Naive thymus-derived CD4-positive, alpha-beta T cell (primary cell): ENCODE measurements at regions not wholly inside any gene's neighbourhood (a gene's known extent, or its start where the extent isn't known, plus 50 kb on each side); places are given as distances from the start of the nearest gene placed in this dataset.

Experiments used
- ATAC-seq: fragments of 150-1000 bp; cut with Tn5 transposase; 2 replicates; pipeline ENCODE4 v1.10.0; 2021; ENCODE audit warnings: mild to moderate bottlenecking, moderate library complexity
- CTCF ChIA-PET: fragments of 350-600 bp; sonication (Branson Sonifier 250); formaldehyde crosslinking; loops from one replicate; lab custom pipeline; 2021; ENCODE audit warnings: antibody characterized with exemption; lab: Charles Lee
- POLR2A ChIA-PET: fragments of 350-600 bp; sonication (Branson Sonifier 250); formaldehyde crosslinking; loops from one replicate; lab custom pipeline; 2021; ENCODE audit warnings: antibody characterized with exemption, inconsistent platforms; lab: Charles Lee
- DNase-seq, 9 donors: peaks; one replicate each; pipeline versions ENCODE4 v3.0.0 to v3.0.0-alpha.2; 2020 to 2022; ENCODE audit warnings: mixed read lengths in 1 of 9
- H3K27ac ChIP-seq: one replicate; pipeline ENCODE4 v1.7.0; 2013; ENCODE audit warnings: mild to moderate bottlenecking, low read depth, low read length, moderate library complexity
- H3K27me3 ChIP-seq, 2 donors: one replicate each; pipeline ENCODE4 v1.7.0; 2013; ENCODE audit warnings: low read length in 2 of 2, mild to moderate bottlenecking in 2 of 2, moderate library complexity in 2 of 2; ENCODE audit not compliant: control insufficient read depth in 2 of 2, insufficient read depth in 2 of 2
- H3K36me3 ChIP-seq, 3 experiments: 1 replicate in 2 of 3; 2 replicates in 1 of 3; pipeline ENCODE4 v1.7.0; 2013; ENCODE audit warnings: low read length in 3 of 3, mild to moderate bottlenecking in 3 of 3, moderate library complexity in 1 of 3; ENCODE audit not compliant: insufficient read depth in 3 of 3, control insufficient read depth in 2 of 3
- H3K4me1 ChIP-seq, 2 donors: one replicate each; pipeline ENCODE4 v1.7.0; 2013; ENCODE audit warnings: low read length in 2 of 2, mild to moderate bottlenecking in 2 of 2, moderate library complexity in 1 of 2; ENCODE audit not compliant: control insufficient read depth in 2 of 2, insufficient read depth in 2 of 2
- H3K4me3 ChIP-seq: 2 replicates; pipeline ENCODE4 v1.7.0; 2013; ENCODE audit warnings: mild to moderate bottlenecking, low read length
- H3K9me3 ChIP-seq, 3 experiments: 1 replicate in 2 of 3; 2 replicates in 1 of 3; pipeline ENCODE4 v1.7.0; 2013; ENCODE audit warnings: low read length in 3 of 3; ENCODE audit not compliant: control insufficient read depth in 2 of 3
- H3K27ac Mint-ChIP-seq, 9 donors: one replicate each; pipeline ENCODE4 v1.8.0; 2020 to 2022; ENCODE audit warnings: mixed read lengths in 9 of 9, mild to moderate bottlenecking in 8 of 9, moderate library complexity in 5 of 9, inconsistent platforms in 2 of 9
- H3K27me3 Mint-ChIP-seq, 5 donors: one replicate each; pipeline ENCODE4 v1.8.0; 2021 to 2022; ENCODE audit warnings: mixed read lengths in 5 of 5, mild to moderate bottlenecking in 1 of 5
- H3K36me3 Mint-ChIP-seq, 5 donors: one replicate each; pipeline ENCODE4 v1.8.0; 2020 to 2022; ENCODE audit warnings: mixed read lengths in 5 of 5, mild to moderate bottlenecking in 3 of 5, inconsistent platforms in 1 of 5
- H3K4me1 Mint-ChIP-seq, 7 donors: one replicate each; pipeline ENCODE4 v1.8.0; 2020 to 2022; ENCODE audit warnings: mixed read lengths in 7 of 7, mild to moderate bottlenecking in 3 of 7, inconsistent platforms in 1 of 7
- H3K4me3 Mint-ChIP-seq, 10 donors: one replicate each; pipeline ENCODE4 v1.8.0; 2020 to 2022; ENCODE audit warnings: mild to moderate bottlenecking in 10 of 10, mixed read lengths in 10 of 10, moderate library complexity in 6 of 10, inconsistent platforms in 2 of 10
- H3K9me3 Mint-ChIP-seq, 11 donors: one replicate each; pipeline ENCODE4 v1.8.0; 2020 to 2022; ENCODE audit warnings: mixed read lengths in 11 of 11, mild to moderate bottlenecking in 4 of 11, inconsistent platforms in 1 of 11, moderate library complexity in 1 of 11
- intact Hi-C, 2 donors: fragments of 100-400 bp; cut with micrococcal nuclease; formaldehyde crosslinking; loops; one replicate each; pipeline ENCODE4 v1.15.1; 2023

GRCh38 chr20:58135441-58136148, 92.9 kb downstream of the ANKRD60 start:
- H3K27me3 ChIP-seq = no peaks in the 10 kb centered on the region
- intact Hi-C loops = no loop called here
- peak overlapping the region in 1 of 9 donors; percentile 42 for H3K27ac Mint-ChIP-seq
- DNase-seq (no peak), ATAC-seq (no peak)
- POLR2A ChIA-PET = no interaction called here
- H3K4me3 ChIP-seq = no peak overlapping the region
- H3K9me3 Mint-ChIP-seq = peaks cover 0 to under 1% (median 0%) of the 10 kb centered on the region in 11 donors
- H3K4me3 Mint-ChIP-seq = no peak overlapping the region
- H3K27me3 Mint-ChIP-seq = peaks cover 56 to 76% (median 68%) of the 10 kb centered on the region in 5 donors
- no peak overlapping the region for H3K27ac ChIP-seq
- CTCF ChIA-PET = no interaction called here
- no peaks in the 10 kb centered on the region for H3K4me1 ChIP-seq
- no peaks in the 10 kb centered on the region for H3K9me3 ChIP-seq
- H3K36me3 ChIP-seq = no peaks in the 10 kb centered on the region
- no peaks in the 10 kb centered on the region for H3K36me3 Mint-ChIP-seq
- peaks cover 5 to 18% (median 13%) of the 10 kb centered on the region in 7 donors for H3K4me1 Mint-ChIP-seq

GRCh38 chr20:58133020-58133808, 95.2 kb downstream of the ANKRD60 start:
- Mint-ChIP-seq H3K9me3 (peaks cover 0 to 4% (median 0%) of the 10 kb centered on the region in 11 donors), H3K27ac (no peak overlapping the region)

DNA sequence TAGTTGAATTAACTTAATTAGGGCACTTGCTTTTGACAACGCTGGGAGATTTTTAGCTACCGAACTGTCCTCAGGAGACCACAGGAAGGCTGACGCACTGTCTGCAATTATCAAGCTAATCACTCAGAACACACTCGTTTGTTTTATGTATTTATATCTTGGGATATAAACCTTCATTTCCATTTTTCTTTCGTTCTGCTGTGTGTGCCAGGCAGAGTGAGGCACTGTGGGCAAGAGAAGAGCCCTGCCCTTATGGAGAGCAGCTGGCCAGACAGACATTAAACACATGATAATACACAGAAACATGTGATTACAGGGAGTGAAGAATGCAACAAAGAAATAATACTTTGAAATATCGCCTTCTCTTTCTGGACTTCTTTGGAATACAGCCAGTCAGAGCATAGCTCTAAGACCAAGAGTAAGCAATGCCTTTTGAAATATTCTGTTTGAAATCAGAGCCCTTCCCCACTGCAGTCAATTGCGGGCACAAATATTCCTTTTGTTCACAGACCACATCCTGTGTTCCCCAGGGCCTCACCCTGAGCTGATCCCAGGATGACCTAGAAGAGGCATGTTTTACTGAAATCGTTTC, 96.8 kb downstream of the ANKRD60 start:
- intact Hi-C loops = no loop called here
- Histone ChIP-seq H3K36me3 (no peaks in the 10 kb centered on the region), H3K27ac (no peak overlapping the region), H3K4me3 (no peak overlapping the region), H3K4me1 (no peaks in the 10 kb centered on the region), H3K27me3 (no peaks in the 10 kb centered on the region), H3K9me3 (no peaks in the 10 kb centered on the region)
- H3K27ac Mint-ChIP-seq = no peak overlapping the region
- peaks cover 0 to 7% (median 2%) of the 10 kb centered on the region in 11 donors for H3K9me3 Mint-ChIP-seq
- ChIA-PET CTCF (no interaction called here), POLR2A (no interaction called here)
- peaks cover 3 to 20% (median 13%) of the 10 kb centered on the region in 7 donors for H3K4me1 Mint-ChIP-seq
- ATAC-seq (no peak), DNase-seq (no peak)
- H3K4me3 Mint-ChIP-seq = peak overlapping the region in 1 of 10 donors; percentile 15
- peaks cover 0 to 5% (median 0%) of the 10 kb centered on the region in 5 donors for H3K36me3 Mint-ChIP-seq
- H3K27me3 Mint-ChIP-seq = peaks cover 62 to 81% (median 65%) of the 10 kb centered on the region in 5 donors

More at GRCh38 chr20:58133020-58133808, 95.2 kb downstream of the ANKRD60 start:
- Histone ChIP-seq H3K27ac (no peak overlapping the region), H3K27me3 (no peaks in the 10 kb centered on the region), H3K4me3 (no peak overlapping the region), H3K36me3 (no peaks in the 10 kb centered on the region), H3K4me1 (no peaks in the 10 kb centered on the region), H3K9me3 (no peaks in the 10 kb centered on the region)
- Mint-ChIP-seq H3K36me3 (peaks cover 0 to 4% (median 0%) of the 10 kb centered on the region in 5 donors), H3K4me1 (peaks cover 5 to 19% (median 13%) of the 10 kb centered on the region in 7 donors), H3K27me3 (peaks cover 62 to 85% (median 73%) of the 10 kb centered on the region in 5 donors), H3K4me3 (no peak overlapping the region)
- ChIA-PET POLR2A (no interaction called here), CTCF (no interaction called here)
- intact Hi-C loops = no loop called here
- ATAC-seq (no peak), DNase-seq (no peak)

- intact Hi-C loops = no loop called here
- ATAC-seq = no peak
- no peak for DNase-seq
- H3K27me3 ChIP-seq = no peaks in the 10 kb centered on the region
- no peak overlapping the region for H3K27ac ChIP-seq
- CTCF ChIA-PET = no interaction called here
- POLR2A ChIA-PET = no interaction called here
- H3K4me3 Mint-ChIP-seq = peak overlapping the region in 1 of 10 donors; percentile 15
- H3K4me3 ChIP-seq = no peak overlapping the region
- H3K36me3 ChIP-seq = no peaks in the 10 kb centered on the region
- peaks cover 2 to 9% (median 6%) of the 10 kb centered on the region in 11 donors for H3K9me3 Mint-ChIP-seq
- H3K9me3 ChIP-seq = no peaks in the 10 kb centered on the region
- H3K4me1 ChIP-seq = no peaks in the 10 kb centered on the region
- H3K4me1 Mint-ChIP-seq = peaks cover 3 to 20% (median 13%) of the 10 kb centered on the region in 7 donors
- peaks cover 64 to 81% (median 68%) of the 10 kb centered on the region in 5 donors for H3K27me3 Mint-ChIP-seq
- peaks cover 0 to 6% (median 0%) of the 10 kb centered on the region in 5 donors for H3K36me3 Mint-ChIP-seq
- H3K27ac Mint-ChIP-seq = no peak overlapping the region
Measured at GRCh38 chr20:58131151-58131550, 97.3 kb downstream of the ANKRD60 start.

DNA sequence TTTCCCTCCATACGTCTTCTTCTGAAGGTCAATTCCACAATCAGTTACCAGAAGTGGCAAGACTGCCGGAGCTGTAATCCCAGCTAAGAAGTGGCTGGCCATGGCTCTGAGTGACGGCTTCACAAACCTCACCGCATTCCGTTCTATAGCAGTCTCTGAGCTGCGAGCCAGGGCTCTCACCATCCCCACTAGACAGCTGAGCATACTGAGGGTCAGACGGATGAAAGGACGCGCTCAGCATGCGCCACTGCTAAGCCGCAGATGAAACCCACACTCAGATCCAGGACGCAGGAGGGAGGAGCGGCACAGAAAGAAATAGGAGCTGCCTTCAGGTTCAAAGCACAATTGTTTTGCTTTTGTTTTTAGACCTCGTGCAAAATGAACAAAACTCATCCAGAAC, 97.9 kb downstream of the ANKRD60 start:
- POLR2A ChIA-PET = no interaction called here
- H3K36me3 Mint-ChIP-seq = peaks cover 0 to 6% (median 0%) of the 10 kb centered on the region in 5 donors
- peaks cover 4 to 14% (median 8%) of the 10 kb centered on the region in 11 donors for H3K9me3 Mint-ChIP-seq
- Histone ChIP-seq H3K27me3 (no peaks in the 10 kb centered on the region), H3K4me3 (no peak overlapping the region), H3K9me3 (no peaks in the 10 kb centered on the region), H3K36me3 (no peaks in the 10 kb centered on the region), H3K27ac (no peak overlapping the region), H3K4me1 (no peaks in the 10 kb centered on the region)
- no peak for DNase-seq
- intact Hi-C loops = no loop called here
- ATAC-seq = no peak
- H3K27me3 Mint-ChIP-seq = peaks cover 60 to 78% (median 66%) of the 10 kb centered on the region in 5 donors
- peaks cover 3 to 20% (median 13%) of the 10 kb centered on the region in 7 donors for H3K4me1 Mint-ChIP-seq
- H3K4me3 Mint-ChIP-seq = no peak overlapping the region
- CTCF ChIA-PET = no interaction called here
- no peak overlapping the region for H3K27ac Mint-ChIP-seq

DNA sequence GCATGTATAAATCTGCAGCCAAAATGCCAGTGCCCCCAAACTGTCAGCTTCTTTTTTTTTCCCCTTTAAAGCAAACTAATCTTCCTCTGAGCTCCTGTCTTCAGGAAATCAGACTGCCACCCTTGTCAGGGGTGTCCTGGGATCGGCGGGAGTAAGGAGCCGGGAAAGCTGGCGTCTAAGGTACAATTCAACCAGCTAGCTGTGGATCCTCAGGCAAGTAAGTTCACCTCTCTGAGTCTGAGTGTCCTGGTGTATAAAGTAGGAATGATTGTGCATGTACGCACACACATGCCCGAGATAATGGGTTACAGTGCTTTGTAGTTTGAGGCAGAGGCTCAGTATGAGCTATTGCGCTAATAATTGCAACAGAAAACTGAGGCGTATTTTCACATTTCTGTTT, 98.3 kb downstream of the ANKRD60 start:
- Histone ChIP-seq H3K36me3 (no peaks in the 10 kb centered on the region), H3K4me1 (no peaks in the 10 kb centered on the region), H3K27me3 (no peaks in the 10 kb centered on the region), H3K9me3 (no peaks in the 10 kb centered on the region), H3K4me3 (no peak overlapping the region), H3K27ac (no peak overlapping the region)
- Mint-ChIP-seq H3K4me3 (no peak overlapping the region), H3K9me3 (peaks cover 7 to 19% (median 10%) of the 10 kb centered on the region in 11 donors), H3K27me3 (peaks cover 57 to 76% (median 66%) of the 10 kb centered on the region in 5 donors), H3K27ac (no peak overlapping the region), H3K36me3 (peaks cover 0 to 6% (median 0%) of the 10 kb centered on the region in 5 donors), H3K4me1 (peaks cover 3 to 20% (median 13%) of the 10 kb centered on the region in 7 donors)
- ChIA-PET CTCF (no interaction called here), POLR2A (no interaction called here)
- DNase-seq = no peak
- intact Hi-C loops = no loop called here
- ATAC-seq = no peak
